H1 (cell line): ENCODE measurements at regions not wholly inside any gene's neighbourhood (a gene's known extent, or its start where the extent isn't known, plus 50 kb on each side); places are given as distances from the start of the nearest gene placed in this dataset.

Source experiments
- CTCF ChIA-PET: fragments of 300-600 bp; sonication (Branson Sonifier 250); formaldehyde crosslinking; loops from one replicate; lab custom pipeline; 2021; ENCODE audit not compliant: partially characterized antibody; lab: Charles Lee
- POLR2A ChIA-PET: fragments of 300-600 bp; sonication (Branson Sonifier 250); formaldehyde crosslinking; loops from one replicate; lab custom pipeline; 2021; ENCODE audit warnings: inconsistent platforms; ENCODE audit not compliant: partially characterized antibody; lab: Charles Lee
- DNase-seq, 2 experiments: peaks; one replicate each; pipeline versions ENCODE4 v3.0.0 to v3.0.0-alpha.2; 2010 to 2022; ENCODE audit warnings: low spot score in 2 of 2, low read depth in 1 of 2, mixed read lengths in 1 of 2
- FAIRE-seq: peaks from 2 replicates; lab custom pipeline; 2011; peaks lifted over from hg19 to GRCh38; lab: Jason Lieb, UNC
- H2AFZ ChIP-seq: 2 replicates; pipeline ENCODE4 v1.8.1; 2012; ENCODE audit warnings: low read length, inconsistent platforms
- H2AK5ac ChIP-seq: 2 replicates; pipeline ENCODE4 v1.6.1; 2013; ENCODE audit warnings: low read depth, low read length
- H2BK120ac ChIP-seq: replicated peaks from 2 replicates; pipeline ENCODE3; 2013; ENCODE audit warnings: low read depth, low read length, inconsistent platforms
- H2BK12ac ChIP-seq: 2 replicates; pipeline ENCODE4 v1.6.1; 2013; ENCODE audit warnings: low read depth, low read length
- H2BK15ac ChIP-seq: 2 replicates; pipeline ENCODE4 v1.6.1; 2013; ENCODE audit warnings: low read length
- H2BK20ac ChIP-seq: 2 replicates; pipeline ENCODE4 v1.6.1; 2013; ENCODE audit warnings: low read length
- H2BK5ac ChIP-seq: 2 replicates; pipeline ENCODE4 v1.6.1; 2013; ENCODE audit warnings: low read depth, low read length
- H3K14ac ChIP-seq: 2 replicates; pipeline ENCODE4 v1.6.1; 2013; ENCODE audit warnings: inconsistent platforms; ENCODE audit not compliant: insufficient read length
- H3K18ac ChIP-seq: 2 replicates; pipeline ENCODE4 v1.6.1; 2013; ENCODE audit warnings: low read length; ENCODE audit errors: extremely low read depth
- H3K23ac ChIP-seq: 2 replicates; pipeline ENCODE4 v1.6.1; 2013; ENCODE audit warnings: inconsistent platforms; ENCODE audit not compliant: insufficient read length
- H3K23me2 ChIP-seq: 2 replicates; pipeline ENCODE4 v1.6.1; 2013; ENCODE audit warnings: low read depth, low read length
- H3K27ac ChIP-seq: 2 replicates; pipeline ENCODE4 v1.6.1; 2011; ENCODE audit warnings: low read depth, low read length, inconsistent platforms
- H3K27me3 ChIP-seq, 4 experiments: replicated peaks in 1 of 4; 1 replicate in 1 of 4; 2 replicates in 3 of 4; pipeline versions ENCODE4 v1.6.1 to v1.8.1; 2011 to 2013; ENCODE audit warnings: low read length in 3 of 4, mild to moderate bottlenecking in 3 of 4, inconsistent platforms in 2 of 4, mixed read lengths in 2 of 4, moderate library complexity in 1 of 4; ENCODE audit not compliant: control insufficient read depth in 3 of 4, insufficient read depth in 3 of 4; ENCODE audit errors: extremely low read depth in 1 of 4
- H3K36me3 ChIP-seq, 4 experiments: 2 replicates each; pipeline versions ENCODE4 v1.6.1 to v1.8.1; 2011 to 2013; ENCODE audit warnings: mild to moderate bottlenecking in 4 of 4, low read length in 3 of 4, moderate library complexity in 2 of 4, control low read depth in 1 of 4, inconsistent platforms in 1 of 4; ENCODE audit not compliant: insufficient read depth in 4 of 4, control insufficient read depth in 2 of 4
- H3K4ac ChIP-seq: replicated peaks from 2 replicates; pipeline ENCODE3; 2013; ENCODE audit warnings: low read length, low read depth, mixed read lengths, inconsistent platforms; ENCODE audit not compliant: insufficient read length
- H3K4me1 ChIP-seq, 4 experiments: replicated peaks in 1 of 4; 1 replicate in 1 of 4; 2 replicates in 3 of 4; pipeline versions ENCODE4 v1.6.1 to v1.8.1; 2011 to 2013; ENCODE audit warnings: low read length in 3 of 4, inconsistent platforms in 2 of 4, mixed read lengths in 1 of 4; ENCODE audit not compliant: insufficient read depth in 4 of 4, control insufficient read depth in 3 of 4
- H3K4me2 ChIP-seq, 2 experiments: 2 replicates each; pipeline versions ENCODE4 v1.6.1 to v1.8.1; 2011 to 2013; ENCODE audit warnings: low read depth in 2 of 2, low read length in 2 of 2, control low read depth in 1 of 2, inconsistent platforms in 1 of 2, mild to moderate bottlenecking in 1 of 2; ENCODE audit not compliant: insufficient read depth in 1 of 2
- H3K4me3 ChIP-seq, 4 experiments: fragments of 200-600, 300-600 bp in 1 of 4; sonication (generic), shearing (Covaris generic), sonication (Bioruptor Twin) in 1 of 4; 2 replicates each; pipeline versions ENCODE4 v1.5.1 to v1.8.1; 2011 to 2016; ENCODE audit warnings: low read length in 4 of 4, low read depth in 3 of 4, control low read depth in 2 of 4, inconsistent platforms in 2 of 4, mild to moderate bottlenecking in 2 of 4, mixed read lengths in 1 of 4, moderate library complexity in 1 of 4; ENCODE audit not compliant: insufficient read depth in 2 of 4; ENCODE audit errors: extremely low read depth in 1 of 4
- H3K56ac ChIP-seq: replicated peaks from 2 replicates; pipeline ENCODE3; 2013; ENCODE audit warnings: low read depth, mild to moderate bottlenecking, mixed read lengths, low read length, inconsistent platforms; ENCODE audit not compliant: insufficient read length
- H3K79me1 ChIP-seq: 2 replicates; pipeline ENCODE4 v1.6.1; 2013; ENCODE audit warnings: low read depth, low read length, control low read depth
- H3K79me2 ChIP-seq, 2 experiments: 2 replicates each; pipeline versions ENCODE4 v1.6.1 to v1.8.1; 2012 to 2013; ENCODE audit warnings: low read length in 2 of 2, mild to moderate bottlenecking in 2 of 2, inconsistent platforms in 1 of 2; ENCODE audit not compliant: insufficient read depth in 2 of 2, control insufficient read depth in 1 of 2
- H3K9ac ChIP-seq, 4 experiments: replicated peaks in 1 of 4; 1 replicate in 1 of 4; 2 replicates in 3 of 4; pipeline versions ENCODE4 v1.6.1 to v1.8.1; 2011 to 2013; ENCODE audit warnings: low read depth in 3 of 4, low read length in 3 of 4, control low read depth in 2 of 4, mild to moderate bottlenecking in 2 of 4, moderate library complexity in 2 of 4, inconsistent platforms in 1 of 4; ENCODE audit errors: extremely low read depth in 1 of 4
- H3K9me3 ChIP-seq, 2 experiments: 2 replicates each; pipeline versions ENCODE4 v1.6.1 to v1.8.1; 2012 to 2013; ENCODE audit warnings: mild to moderate bottlenecking in 2 of 2, moderate library complexity in 2 of 2, control low read depth in 1 of 2, inconsistent platforms in 1 of 2, low read depth in 1 of 2, low read length in 1 of 2, mixed read lengths in 1 of 2; ENCODE audit not compliant: insufficient read depth in 2 of 2
- H4K20me1 ChIP-seq, 2 experiments: replicated peaks in 1 of 2; 2 replicates each; pipeline versions ENCODE3 to v1.8.1; 2011 to 2013; ENCODE audit warnings: inconsistent platforms in 2 of 2, low read length in 2 of 2, mild to moderate bottlenecking in 1 of 2; ENCODE audit not compliant: insufficient read depth in 2 of 2, control insufficient read depth in 1 of 2
- H4K5ac ChIP-seq: 2 replicates; pipeline ENCODE4 v1.6.1; 2013; ENCODE audit warnings: low read length, low read depth, mixed read lengths, inconsistent platforms; ENCODE audit not compliant: insufficient read length
- H4K8ac ChIP-seq: 2 replicates; pipeline ENCODE4 v1.8.0; 2013; ENCODE audit warnings: mild to moderate bottlenecking, moderate library complexity, low read length, inconsistent platforms; ENCODE audit not compliant: insufficient read depth; ENCODE audit errors: extremely low read depth
- H4K91ac ChIP-seq: replicated peaks from 2 replicates; pipeline ENCODE3; 2013; ENCODE audit warnings: low read length, mixed read lengths, inconsistent platforms; ENCODE audit not compliant: insufficient read length
- BCL11A ChIP-seq, 2 experiments: IDR thresholded peaks; one replicate each; pipeline ENCODE4 v1.6.1; 2011; ENCODE audit warnings: low read depth in 2 of 2, low read length in 2 of 2, mild to moderate bottlenecking in 2 of 2
- CHD2 ChIP-seq: IDR thresholded peaks from 2 replicates; pipeline ENCODE4 v1.6.1; 2012; ENCODE audit warnings: low read length, improper control_type of control experiment
- FOSL1 ChIP-seq: IDR thresholded peaks from 2 replicates; pipeline ENCODE4 v1.6.1; 2011; ENCODE audit warnings: mild to moderate bottlenecking, low read depth, low read length, moderate library complexity; ENCODE audit not compliant: insufficient read depth
- POLR2AphosphoS5 ChIP-seq: IDR thresholded peaks from 2 replicates; pipeline ENCODE4 v1.6.1; 2011; ENCODE audit warnings: low read depth, low read length
- RNF2 ChIP-seq: fragments of 200-900, 300-1000 bp; sonication (generic); IDR thresholded peaks from 2 replicates; pipeline ENCODE4 v1.7.1; 2016; ENCODE audit warnings: borderline replicate concordance, low read depth, mild to moderate bottlenecking, antibody characterized with exemption, low read length; ENCODE audit not compliant: poor library complexity, severe bottlenecking; ENCODE audit errors: missing control alignments
- SP4 ChIP-seq: IDR thresholded peaks from 2 replicates; pipeline ENCODE4 v1.6.1; 2012; ENCODE audit warnings: low read length, inconsistent platforms
- SUZ12 ChIP-seq: fragments of 200-600 bp; sonication (generic); IDR thresholded peaks from 2 replicates; pipeline ENCODE4 v1.6.1; 2012; ENCODE audit warnings: mild to moderate bottlenecking, inconsistent platforms, low read length, moderate library complexity, mixed read lengths
- TCF12 ChIP-seq: IDR thresholded peaks from 2 replicates; pipeline ENCODE4 v1.6.1; 2011; ENCODE audit warnings: low read depth, mild to moderate bottlenecking, low read length
- TEAD4 ChIP-seq: IDR thresholded peaks from 2 replicates; pipeline ENCODE4 v1.6.1; 2012; ENCODE audit warnings: low read depth, low read length, inconsistent platforms, mixed read lengths
- WGBS, 2 experiments: shearing (Covaris generic) in 1 of 2; methylation state at CpG; one replicate each; pipeline versions ENCODE4 v1.1.6 to v1.1.7; 2013 to 2015; ENCODE audit warnings: low lambda C conversion rate in 2 of 2, mixed read lengths in 2 of 2, inconsistent platforms in 1 of 2, low coverage in 1 of 2, missing lambda C conversion rate in 1 of 2; ENCODE audit not compliant: insufficient replicate concordance in 2 of 2, insufficient coverage in 1 of 2, insufficient read length in 1 of 2; ENCODE audit errors: extremely low coverage in 1 of 2, missing lambda C conversion rate in 1 of 2; 5-methylcytosine and 5-hydroxymethylcytosine counted together

DNA sequence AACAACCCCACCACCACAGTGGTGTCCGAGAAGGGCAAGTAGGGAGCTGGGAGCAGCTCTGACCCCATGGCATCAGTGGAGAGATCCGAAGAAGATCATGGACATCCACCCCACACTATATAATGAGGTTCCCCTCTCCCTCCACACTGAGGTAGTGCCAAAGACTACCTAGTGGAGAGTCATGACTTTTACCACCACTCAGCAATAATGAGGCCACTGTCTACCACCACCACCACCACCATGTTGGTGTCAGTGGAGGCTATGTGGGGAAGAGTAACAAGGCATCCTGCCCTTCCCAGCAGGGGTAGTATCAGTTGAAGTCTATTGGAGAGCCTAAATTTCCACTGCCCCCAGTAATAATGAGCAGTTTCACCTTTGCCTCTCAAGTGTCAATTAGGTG, 321.7 kb upstream of the ZC3H15 start:
- H3K79me1 ChIP-seq = no peaks in the 10 kb centered on the region
- ChIA-PET CTCF (interaction anchor here (0.7 kb wide), 1 partner anchor 494 kb away, joined by 4 read pairs; no protein-coding TSS in a partner anchor), POLR2A (no interaction called here)
- no peak overlapping the region for H4K91ac ChIP-seq
- H4K5ac ChIP-seq = no peak overlapping the region
- H2BK5ac ChIP-seq = no peak overlapping the region
- H2BK20ac ChIP-seq = no peak overlapping the region
- H3K4me3 ChIP-seq = no peak overlapping the region
- no peaks in the 10 kb centered on the region for H4K20me1 ChIP-seq
- no peaks in the 10 kb centered on the region; the same call in 1 of the 2 replicates for H3K23me2 ChIP-seq
- no peak overlapping the region for H2BK15ac ChIP-seq
- H3K4me2 ChIP-seq = no peak overlapping the region
- no peak overlapping the region for H2BK12ac ChIP-seq
- no peak for TF ChIP-seq TEAD4
- no peak for TF ChIP-seq SUZ12
- no peak for TF ChIP-seq SP4
- TF ChIP-seq BCL11A (IDR thresholded peaks at IDR 0.05; ENCODE audit: low read depth in 2 of 2, low read length in 2 of 2) = no peak
- no peak for TF ChIP-seq TCF12
- no peak for TF ChIP-seq POLR2AphosphoS5
- TF ChIP-seq RNF2 = no peak
- TF ChIP-seq CHD2 = no peak
- TF ChIP-seq FOSL1 = no peak
- H3K9me3 ChIP-seq = peaks cover 0 to 2% of the 10 kb centered on the region in 2 experiments; a peak in 2 of 4 replicates
- H4K8ac ChIP-seq = no peak overlapping the region
- H3K79me2 ChIP-seq = no peaks in the 10 kb centered on the region
- H2AK5ac ChIP-seq = no peak overlapping the region
- no peak overlapping the region; the same call in 1 of the 2 replicates for H3K18ac ChIP-seq
- DNase-seq (no peak), FAIRE-seq (no peak)
- no peak overlapping the region for H3K27ac ChIP-seq
- H2BK120ac ChIP-seq = no peak overlapping the region
- H3K23ac ChIP-seq = no peak overlapping the region
- no peak overlapping the region for H3K56ac ChIP-seq
- no peaks in the 10 kb centered on the region; a peak in 2 of 7 replicates for H3K4me1 ChIP-seq
- H2AFZ ChIP-seq = no peak overlapping the region
- no peaks in the 10 kb centered on the region for H3K27me3 ChIP-seq
- no peak overlapping the region for H3K14ac ChIP-seq
- no peak overlapping the region for H3K9ac ChIP-seq
- no peaks in the 10 kb centered on the region; a peak in 1 of 8 replicates for H3K36me3 ChIP-seq
- WGBS, 2 experiments = 86% methylated on average over 2 of the region's 2 CpGs; no CpG with 5 or more reads in 1 of the 2 experiments
- no peak overlapping the region for H3K4ac ChIP-seq
